ENCODE measurements at regions not wholly inside any gene's neighbourhood (a gene's known extent, or its start where the extent isn't known, plus 50 kb on each side); places are given as distances from the start of the nearest gene placed in this dataset.

DNA sequence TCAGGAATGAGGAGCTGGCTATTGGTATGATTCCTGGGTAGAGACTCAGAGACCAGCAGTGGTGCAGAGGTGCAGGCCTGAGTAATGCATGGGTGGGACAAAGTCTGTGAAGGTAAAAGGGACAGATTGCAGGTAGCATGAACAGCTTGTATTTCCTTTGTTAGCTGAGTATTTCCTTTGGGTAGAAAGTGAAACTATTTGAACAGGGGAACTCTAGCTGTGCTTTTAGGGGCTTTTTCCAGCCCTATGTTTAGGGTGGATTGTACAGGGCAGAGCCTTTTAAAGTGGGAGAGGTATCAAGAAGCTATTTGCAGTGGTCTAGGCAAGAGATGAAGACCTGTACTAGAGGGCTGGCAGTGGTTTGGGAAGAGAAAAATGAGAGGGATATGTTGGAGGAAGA lies 739.9 kb downstream of the REEP3 start:
- no peak for DNase-seq

DNA sequence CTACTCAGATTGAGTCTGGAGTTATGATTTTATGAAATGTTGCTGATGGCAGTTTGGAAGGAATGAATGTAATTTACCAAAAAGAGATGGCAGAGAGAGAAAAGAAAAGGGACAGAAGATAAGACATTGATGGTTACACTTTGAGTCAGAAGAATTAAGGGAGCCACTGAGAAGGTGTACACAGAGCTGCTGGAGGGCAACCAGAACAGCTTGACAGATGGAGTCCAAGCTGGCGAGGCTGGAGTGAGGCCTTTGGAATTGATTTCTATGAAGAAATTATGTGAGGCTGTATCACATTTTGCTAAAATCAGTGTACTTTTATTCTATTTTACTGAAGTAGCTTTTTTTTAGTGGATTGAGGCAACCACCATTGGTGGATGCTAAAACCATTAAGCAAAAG lies 740.5 kb downstream of the REEP3 start:
- DNase-seq: no peak

DNA sequence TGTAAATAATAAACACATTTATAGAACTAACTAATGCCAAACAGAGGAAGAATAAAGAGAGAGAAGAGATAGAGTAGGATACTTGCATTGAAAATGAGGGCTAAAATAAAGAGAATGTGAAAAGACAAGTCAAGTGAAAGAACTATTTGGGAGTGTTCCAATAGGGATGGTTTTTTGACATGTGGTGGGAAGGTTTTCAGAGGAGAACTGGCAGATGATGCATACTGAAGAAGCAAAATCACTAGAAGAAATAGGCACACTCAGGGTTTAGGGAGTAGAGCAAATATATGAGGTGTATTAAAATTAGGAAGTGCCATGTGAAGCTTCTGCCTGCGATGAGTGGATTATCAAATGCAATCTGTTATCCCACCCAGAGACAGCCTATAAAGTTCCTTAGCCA lies 744.8 kb downstream of the REEP3 start:
- no peak for DNase-seq

DNA sequence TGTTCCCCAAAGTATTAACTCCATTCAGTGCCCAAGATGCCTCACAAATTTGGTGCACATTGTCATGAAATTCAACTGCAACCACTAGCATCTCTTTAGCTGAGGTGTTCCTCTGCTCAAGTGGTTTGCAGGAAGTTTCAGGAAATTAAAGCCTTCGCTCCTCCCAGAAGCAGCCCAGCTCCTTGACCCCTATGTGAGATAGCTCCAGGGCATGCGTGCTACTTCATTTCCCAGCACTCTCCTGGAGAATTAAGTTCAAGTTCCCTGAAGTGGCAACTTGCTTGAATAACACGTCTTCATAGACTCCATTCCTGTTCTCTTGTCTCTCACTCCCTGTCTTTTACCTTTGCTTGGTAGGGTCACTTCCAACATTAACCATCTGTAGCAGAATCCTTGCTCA lies 750.3 kb downstream of the REEP3 start:
- DNase-seq: no peak

DNA sequence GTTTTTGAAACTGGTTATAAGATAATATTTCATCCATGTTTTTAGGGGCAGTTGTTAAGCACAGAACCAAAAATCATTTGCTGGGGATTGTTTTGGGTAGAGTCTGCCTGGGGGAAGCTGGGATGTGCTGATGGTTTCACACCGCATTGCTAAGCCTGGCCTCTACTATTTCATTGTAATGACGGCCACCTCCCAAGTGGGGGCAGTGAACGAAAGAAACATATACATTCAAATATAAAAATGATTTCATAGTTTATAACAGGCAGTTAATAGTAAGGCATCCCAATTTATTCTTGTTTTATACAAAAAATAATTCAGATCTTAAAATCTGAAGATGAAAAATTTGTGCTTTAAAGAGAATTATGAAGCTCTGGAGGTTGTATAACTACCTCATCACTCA lies 750.8 kb downstream of the REEP3 start:
- no peak for DNase-seq

DNA sequence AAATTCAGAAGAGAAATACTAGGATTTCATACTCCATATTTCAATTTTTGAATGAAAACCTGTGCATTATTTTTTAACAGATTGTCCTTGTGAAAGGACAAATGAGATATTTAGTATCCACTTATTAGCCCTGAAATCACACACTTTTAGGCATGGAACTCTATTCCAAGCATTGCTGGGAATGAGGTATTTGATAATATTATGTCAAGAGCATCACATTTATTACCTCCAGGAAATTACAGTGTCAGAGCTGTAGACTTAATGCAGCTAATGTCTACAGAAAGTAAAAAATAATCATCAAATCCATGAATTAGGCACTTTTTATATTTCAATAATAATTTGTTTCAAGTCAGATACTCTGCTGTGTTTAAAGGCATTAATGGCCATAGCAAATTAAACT lies 753.8 kb downstream of the REEP3 start:
- DNase-seq: no peak

DNA sequence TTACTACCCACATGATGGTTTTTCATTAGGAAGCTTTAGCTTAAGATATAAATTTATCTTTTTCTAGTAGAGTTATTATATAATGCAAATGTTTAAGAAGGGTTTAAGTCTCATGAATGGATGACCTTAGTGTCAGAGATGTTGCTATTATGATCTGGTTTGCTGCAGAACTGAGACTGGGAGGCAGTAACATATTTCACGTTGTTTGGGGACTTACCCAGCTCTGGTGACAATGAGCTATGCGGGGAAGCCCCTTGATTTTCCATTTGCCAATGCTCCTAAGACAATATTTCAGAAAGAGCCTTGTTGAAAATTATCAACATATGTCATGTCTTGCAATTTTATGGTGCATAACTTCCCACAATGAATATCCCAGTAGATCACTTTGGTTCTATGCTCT lies 754.6 kb downstream of the REEP3 start:
- DNase-seq: no peak

DNA sequence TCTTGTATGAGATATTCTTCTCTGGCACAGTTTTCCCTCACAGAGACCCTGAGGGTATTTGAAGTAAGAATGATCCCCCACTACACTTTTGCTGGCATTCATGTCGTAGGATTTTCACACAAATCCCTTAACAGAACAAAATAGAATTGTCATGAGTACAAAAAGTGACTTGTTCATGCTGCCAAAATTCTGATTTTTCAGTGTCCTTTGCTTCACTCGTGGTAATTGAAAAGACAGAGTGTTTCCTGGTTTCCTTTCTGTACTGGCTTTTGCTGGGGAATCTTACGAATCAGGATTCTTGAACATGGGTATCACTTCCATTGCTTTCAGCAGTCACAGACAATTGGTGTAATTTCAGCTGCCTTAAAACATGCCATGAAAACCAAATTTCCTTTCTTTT lies 756.3 kb downstream of the REEP3 start:
- no peak for DNase-seq

DNA sequence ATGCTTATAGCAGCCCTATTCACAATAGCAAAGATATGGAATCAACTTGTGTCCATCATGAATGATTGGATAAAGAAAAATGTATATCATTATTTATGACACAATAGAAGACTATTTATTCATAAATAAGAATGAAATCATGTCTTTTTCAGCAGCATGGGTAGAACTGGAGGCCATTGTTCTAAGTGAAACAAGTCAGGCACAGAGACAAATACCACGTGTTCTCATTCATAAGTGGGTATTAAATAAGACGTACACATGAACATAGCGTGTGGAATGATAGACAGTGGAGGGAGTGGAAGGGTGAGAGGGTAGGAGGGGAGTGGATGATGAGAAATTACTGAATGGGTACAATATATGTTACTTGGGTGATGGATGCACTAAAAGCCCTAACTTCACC lies 762.4 kb downstream of the REEP3 start:
- no peak for DNase-seq

DNA sequence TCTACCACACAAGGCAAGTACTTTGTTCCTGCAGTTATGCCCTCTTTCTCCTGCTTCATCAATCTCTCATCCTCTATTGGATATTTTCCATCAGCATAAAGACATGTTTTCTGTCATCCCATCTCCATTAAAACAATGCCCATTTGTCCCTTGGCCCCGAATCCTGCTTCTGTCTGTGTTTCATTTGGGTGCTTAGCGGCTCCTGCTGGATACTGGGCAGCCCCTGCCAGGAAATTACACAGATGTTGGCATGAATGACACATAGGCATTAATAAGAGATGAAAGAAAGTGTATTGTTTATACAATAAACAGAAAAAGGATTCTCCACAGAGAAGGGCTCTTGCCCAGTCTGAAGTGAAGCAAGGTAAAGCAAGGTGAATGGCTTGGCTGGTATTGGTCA lies 765.3 kb downstream of the REEP3 start:
- no peak for DNase-seq

DNA sequence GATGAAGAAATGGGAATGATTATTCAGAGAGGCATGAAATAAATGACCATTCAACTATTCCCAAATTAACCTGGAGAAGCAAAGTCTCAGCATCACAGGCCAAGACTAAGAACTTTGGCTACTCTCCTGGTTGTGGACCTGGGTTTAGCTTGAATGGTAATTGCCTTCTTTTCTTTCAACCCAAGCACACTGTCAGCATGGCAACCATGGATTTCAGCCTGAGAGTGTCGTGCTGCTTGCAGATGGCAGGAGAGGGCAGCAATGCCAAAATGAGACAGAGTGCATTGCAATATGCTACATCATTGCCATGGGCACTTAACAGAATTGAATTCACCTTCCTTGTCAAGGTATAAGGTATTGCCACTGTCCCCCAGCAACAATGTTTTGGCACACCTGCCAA lies 767.2 kb downstream of the REEP3 start:
- no peak for DNase-seq

DNA sequence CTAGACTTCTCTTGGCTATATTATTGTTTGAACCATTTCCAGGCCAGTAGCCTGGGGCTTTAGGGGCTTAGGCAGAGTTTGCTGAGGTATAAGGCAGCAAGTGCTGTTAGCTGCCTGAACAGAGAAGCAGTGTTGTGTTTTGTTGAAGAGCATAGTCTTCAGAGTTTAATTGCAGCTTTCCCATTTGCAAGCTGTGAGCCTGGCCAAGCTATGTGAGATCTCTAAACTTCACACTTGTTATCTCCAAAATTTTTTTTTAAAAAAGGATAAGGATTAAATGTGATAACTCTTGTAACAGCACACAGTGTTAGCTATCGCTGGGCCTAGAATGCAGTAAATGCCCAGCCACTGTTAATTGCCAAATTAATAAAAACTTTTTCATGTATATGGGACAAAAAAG lies 782.4 kb downstream of the REEP3 start:
- no peak for DNase-seq

DNA sequence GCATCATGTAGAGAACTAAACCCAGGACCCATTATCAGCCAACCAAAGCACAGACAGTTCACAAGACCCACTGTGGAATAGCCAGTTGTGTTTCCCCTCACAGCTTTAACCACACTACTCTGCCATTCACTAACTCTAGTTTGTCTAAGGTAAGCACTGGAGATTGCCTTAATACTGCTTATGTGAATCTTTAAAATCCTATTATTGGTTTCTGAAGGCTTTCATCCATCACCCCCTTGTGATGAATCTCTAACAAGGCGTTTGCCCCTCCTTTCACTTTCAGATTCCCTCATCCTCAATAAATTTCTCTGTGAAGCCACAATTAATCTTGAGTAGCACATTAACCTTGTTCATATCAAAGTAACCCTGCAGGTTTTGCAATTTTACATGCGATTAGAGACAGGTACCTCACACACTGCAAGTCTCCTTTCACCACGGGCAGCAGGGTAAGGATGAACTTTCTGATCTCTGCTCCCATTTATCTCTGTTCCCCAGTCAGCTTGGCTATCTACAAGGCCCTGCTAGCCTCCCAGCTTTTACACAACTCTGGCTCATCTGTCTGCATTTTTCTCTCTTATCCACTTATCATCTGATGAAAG lies 785.6 kb downstream of the REEP3 start:
- DNase-seq: no peak

DNA sequence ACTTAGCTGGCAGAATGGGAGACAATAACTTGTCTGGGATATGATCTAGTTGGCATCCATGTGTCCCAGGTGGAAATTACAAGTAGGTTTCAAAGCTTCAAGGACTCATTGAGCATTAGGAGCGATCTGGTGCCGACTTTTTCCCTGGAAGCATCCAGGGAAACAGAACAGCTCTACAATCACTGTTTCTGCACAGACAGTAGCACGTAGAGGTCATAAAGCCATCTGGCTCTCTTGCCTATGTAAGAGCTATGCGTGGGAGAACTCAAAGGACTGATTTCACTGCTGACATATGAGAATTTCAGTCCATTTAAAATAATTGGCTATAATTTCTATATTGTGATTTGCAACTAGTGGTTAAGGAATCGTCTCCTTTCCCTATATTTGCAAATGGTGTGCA lies 791.7 kb downstream of the REEP3 start:
- no peak for DNase-seq

DNA sequence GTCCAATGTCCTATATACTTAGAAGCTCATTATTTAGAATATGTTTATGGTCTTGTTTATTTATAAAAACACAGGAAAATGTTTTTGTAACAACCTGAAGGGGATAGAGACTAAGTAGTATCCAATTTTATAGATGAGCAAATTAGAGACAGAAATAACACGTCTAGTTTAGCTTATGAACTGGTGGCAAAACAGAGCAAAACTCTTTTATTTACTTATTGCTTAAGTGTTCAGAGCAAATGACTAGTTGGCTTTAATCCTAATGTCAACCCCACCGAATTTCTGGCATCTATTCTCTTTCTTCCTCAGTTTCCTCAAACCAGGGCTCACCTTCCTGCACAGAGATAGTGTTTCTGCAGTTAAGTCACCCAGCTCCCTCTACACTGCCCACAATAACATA lies 792.8 kb downstream of the REEP3 start:
- DNase-seq: no peak

DNA sequence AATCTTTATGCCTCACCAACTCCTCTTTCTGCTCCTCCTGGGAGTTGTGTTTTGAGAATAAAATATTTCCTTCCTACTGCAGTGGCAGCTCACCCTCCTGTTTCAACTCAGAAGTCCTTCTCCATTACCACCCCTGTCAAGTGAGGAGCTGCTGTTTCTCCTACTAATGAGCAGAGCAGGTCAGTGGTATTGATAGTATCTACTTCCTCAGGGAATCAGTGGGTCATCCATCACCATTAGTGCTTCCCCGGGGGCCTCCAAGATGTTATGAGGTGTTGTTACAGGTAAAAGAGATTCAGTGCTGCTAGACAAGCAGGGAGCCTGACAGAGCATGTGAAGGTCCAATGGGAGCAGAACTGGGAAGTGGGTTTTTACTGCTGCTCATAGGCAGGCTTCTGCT lies 795.2 kb downstream of the REEP3 start:
- no peak for DNase-seq

DNA sequence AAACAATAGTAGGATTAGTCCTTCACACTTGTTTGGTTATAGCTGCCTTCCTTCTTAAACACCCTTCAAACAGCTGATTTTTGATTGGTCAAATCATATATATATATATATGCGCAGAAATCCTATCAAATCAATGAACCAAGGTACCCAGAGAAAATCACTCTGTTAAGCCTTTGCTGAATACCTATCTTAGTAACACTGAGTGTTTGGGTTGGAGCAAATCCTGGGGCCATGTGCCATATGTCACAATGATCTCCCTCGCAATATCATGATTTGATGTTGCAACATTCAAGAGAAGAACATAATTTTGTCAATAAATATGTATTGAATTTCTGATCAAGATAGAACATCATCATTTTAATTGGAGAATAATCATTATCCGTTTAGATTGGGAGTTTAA lies 795.6 kb downstream of the REEP3 start:
- DNase-seq: no peak

DNA sequence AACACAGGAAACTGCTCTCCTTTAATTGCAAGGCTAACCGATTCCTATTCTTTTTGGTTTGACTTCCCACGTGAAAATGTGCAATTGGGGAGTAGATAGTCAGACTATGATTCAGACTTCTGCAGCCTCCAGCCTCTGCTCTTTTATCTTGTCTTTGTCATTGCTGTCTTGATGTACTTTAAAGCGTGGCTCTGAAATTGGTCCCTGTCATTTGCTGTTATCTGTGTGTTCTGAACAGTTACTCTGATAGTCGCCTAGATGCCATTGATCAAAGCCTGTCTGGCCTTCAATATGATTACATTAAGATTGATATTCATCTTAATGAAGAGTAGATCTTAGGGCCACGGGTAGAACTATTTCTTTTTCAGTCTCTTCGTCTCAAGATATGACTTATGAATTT lies 799.2 kb downstream of the REEP3 start:
- no peak for DNase-seq

DNA sequence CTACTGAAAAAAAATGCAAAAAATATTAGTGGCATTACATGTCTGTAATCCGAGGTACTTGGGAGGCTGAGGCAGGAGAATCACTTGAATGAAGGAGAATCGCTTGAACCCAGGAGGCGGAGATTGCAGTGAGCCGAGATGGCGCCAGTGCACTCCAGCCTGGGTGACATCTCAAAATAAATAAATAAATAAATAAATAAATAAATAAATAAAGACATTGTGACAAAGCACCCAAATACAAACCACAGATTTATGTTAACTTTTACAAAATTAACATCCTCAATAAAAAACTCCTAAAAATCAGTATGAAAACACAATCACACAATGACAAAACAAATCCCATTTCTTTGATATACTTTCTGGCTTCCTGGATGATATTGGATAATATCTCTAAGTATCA lies 808.3 kb downstream of the REEP3 start:
- DNase-seq: no peak

DNA sequence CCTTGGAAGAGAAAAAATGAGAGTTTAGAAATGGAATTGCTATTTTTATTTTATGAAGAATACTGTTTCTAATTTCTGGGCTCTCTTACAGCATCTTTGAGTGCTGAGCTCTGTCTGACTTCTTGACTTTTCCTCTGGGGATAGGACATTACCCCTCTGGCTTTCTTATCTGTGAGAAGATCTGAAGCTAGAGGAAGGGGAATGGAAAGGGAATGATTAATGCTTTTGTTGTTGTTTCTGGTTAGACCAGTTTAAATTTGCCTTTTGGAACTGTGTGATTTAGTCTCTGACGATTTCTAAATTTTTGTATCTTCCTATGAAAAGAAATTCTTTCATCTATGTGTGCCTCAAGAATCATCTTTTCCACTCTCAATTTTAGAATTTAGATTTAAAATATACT lies 811.4 kb downstream of the REEP3 start:
- DNase-seq: no peak

DNA sequence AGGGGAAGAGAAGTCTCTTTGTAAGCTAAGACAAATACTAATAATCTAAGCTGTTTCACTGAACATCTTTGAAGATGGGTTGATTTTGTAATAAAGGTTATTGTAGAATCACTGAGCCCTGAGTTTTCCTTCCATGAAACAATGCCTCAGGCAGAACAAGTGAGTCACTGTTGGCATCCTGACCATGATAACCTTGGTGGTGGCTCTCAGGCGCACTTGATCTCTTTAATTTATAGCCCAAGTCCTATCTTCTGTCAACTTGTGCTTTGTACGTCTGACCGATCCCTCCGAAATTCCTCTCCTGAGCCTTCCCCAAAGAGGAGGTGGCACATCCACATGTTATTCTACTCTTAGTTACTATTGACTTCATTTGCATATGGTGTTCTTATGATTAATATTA lies 812.9 kb downstream of the REEP3 start:
- no peak for DNase-seq

DNA sequence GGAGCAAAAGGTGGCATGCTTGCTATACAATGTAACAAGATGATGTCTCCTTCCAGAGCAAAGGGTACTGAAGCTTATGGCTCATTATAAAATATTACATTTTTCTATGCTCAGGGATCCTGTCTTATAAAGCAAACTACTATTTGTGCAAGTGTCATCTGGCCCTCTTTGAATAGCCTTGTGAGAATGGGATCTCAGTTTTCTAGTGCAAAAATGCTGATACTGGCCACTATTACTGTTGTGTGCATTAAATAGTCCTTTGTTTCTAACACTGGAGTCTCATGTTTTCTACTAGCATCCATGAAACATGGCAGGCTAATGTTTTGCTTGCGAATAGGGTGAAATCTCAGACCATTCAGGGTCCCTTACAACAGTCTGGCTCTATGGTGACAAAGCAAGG lies 823.0 kb downstream of the REEP3 start:
- DNase-seq: no peak

DNA sequence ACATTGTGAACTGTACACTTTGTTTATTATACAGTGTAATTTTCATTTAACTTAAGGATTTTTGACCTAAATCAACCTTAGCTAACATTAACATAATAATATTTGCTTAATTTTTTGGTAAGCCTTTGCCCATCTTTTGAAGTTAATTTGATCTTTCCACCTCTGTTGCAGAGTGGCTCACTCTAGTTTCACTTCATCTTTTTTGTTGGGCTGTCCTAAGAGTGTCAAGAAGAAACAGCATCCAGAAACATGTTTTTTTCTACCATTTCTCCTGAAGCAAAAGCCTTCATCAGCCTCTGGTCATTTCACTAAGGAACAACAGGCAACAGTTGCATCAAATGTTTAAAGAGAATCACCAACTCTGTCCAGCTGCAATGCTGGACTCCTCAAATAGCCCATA lies 824.7 kb downstream of the REEP3 start:
- DNase-seq: no peak

DNA sequence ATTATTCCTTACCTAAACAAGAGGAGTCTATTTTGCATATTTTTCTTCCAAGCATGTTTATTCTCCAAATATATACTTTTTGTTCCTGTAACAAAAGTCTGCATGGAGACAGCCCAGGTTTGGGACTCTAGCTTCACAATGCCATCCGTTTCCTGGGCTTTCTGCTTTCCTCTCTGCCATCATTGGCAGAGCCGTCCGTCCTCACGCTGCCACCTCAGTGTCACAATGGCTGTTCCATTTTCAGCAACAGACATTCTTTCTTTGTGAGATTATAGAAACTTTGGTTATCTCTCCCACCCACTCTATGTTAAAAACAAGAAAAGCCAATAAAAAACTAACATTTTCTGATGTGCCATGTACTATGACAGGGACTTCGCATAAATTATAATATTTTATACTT lies 825.2 kb downstream of the REEP3 start:
- DNase-seq: no peak

DNA sequence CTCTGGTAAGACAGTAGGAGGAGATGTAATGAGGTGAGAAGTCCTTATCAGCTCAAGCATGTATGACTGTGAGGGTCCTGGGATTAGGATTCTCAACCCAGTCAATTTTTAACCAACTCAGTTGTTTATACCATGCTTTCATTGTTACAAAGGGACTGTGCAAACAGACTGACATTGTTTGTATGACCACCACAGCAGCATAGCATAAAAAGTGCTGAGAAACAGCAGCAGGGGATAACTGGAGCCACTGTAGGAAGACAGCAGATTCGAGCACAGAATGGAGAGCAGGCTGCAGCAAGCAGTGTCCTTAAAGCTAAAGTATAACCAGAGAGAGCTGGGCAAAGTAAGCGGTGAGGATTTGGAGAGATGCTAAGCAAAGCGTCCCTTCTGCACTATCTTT lies 829.5 kb downstream of the REEP3 start:
- no peak for DNase-seq

DNA sequence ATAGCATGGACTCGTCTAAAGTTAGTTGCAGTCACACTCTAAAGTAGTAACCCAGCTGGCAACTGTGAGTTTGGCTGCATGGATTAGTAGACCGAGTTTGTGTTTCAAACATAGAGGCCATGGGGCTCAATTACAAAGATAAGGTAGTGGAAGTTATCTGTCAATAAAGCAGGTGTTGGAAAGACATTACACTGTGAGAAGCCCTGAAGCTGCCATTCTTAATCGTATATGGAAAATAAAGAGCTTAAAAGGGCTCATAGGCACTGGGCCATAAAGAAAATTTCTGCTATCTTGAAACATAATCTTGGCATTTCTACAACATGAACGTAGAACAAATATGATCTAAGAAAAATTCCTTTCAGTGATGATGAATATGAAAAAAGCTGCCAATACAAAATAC lies 837.7 kb downstream of the REEP3 start:
- no peak for DNase-seq
